HG03097 (cell line): ENCODE measurements at regions not wholly inside any gene's neighbourhood (a gene's known extent, or its start where the extent isn't known, plus 50 kb on each side); places are given as distances from the start of the nearest gene placed in this dataset.

ENCODE experiments used
- ATAC-seq: cut with Tn5 transposase; IDR thresholded peaks from one replicate; pipeline ENCODE4 v1.9.1; 2021; ENCODE audit not compliant: unreplicated experiment, low FRiP score

DNA sequence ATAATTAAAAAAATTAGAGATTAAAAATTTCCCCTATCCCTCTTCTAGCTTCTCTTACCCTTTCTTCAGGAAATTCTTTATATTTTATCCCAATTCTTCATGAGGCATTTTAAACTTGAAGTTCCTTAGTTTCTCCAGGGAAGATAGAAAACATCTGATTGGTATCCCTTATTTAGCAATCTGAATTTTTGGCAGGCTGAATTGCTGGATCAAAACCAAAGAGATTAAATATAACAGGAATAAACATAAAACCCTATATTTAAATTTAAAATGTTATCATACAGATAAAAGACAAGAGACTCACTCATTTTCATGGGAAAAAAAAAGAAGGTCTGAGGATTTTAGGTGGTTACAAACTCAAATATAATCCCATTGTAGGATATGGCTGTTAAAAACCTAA is 204.2 kb downstream of the CHRM3 start:
- ATAC-seq: no peak

DNA sequence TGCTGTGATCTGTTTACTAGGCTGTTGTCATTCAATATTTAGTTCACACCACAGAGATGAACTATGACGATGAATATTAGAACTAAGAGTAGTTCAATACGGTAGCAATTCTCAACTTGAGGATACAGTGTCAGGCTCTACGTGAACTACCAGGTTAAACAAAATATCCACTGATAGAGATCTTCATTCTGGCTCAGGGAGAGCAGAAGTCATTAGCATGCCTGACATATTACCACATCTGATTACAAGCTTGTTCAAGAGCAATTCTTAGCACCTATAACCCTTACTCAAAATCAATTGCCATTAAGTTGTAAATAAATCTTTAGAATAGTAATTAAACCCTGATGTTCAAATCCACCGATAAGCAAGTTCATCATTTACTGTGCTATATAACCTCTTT is 207.2 kb downstream of the CHRM3 start:
- ATAC-seq: no peak

DNA sequence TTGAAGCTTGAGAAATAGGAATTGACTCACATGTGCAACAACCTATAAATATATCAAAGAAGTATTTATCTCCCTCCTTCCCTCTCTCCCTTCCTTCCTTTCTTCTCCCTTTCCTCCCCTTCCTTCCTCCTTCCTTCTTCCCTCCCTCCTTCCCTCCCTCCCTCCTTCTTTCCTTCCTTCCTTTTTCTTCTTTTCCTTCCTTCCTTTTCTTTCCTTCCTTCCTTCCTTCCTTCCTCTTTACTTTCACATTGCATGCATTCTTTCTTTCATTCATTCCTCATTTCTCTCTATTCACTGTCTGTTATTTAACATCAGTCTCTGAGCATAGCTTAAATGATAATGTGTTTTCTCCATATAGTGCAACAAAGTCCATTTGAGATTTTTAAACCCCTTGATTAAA is 214.2 kb downstream of the CHRM3 start:
- ATAC-seq: no peak

DNA sequence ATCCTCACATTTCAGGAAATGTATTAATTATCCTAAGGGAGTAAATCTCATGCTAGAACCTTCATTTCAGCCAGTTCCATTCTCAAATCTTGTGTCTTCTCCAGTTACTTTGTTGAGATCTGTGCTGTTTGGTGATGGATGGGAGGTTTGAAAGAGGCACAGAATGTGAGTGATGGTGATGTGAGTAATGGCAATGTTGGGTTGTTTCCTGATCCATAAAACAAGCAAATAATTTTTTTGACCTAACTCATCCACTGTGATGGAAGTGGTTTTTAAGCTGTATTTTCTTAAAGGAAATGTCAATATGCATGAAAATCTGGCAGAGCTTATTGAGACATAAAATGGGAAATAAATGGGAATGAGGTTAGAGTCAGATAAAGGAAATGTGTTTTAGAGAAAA is 214.7 kb downstream of the CHRM3 start:
- ATAC-seq: no peak

DNA sequence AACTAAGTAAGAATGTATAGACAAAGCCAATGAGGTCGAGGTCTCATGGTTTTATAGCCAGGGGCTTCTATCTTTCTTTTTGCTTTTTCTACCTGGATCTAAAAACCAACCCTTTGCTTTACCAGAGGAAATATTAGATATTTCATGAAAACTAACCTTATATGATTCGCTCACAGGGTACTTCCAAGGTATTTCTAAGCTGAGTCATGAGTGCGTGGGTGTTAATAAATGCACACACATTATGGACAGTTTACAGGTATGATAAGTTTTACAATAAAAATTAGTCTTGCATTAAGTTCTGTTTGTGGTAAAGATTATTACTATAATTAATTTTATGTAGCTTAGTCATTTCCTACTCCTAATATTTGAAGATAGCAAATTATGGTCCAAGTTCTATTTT is 217.2 kb downstream of the CHRM3 start:
- ATAC-seq: no peak

DNA sequence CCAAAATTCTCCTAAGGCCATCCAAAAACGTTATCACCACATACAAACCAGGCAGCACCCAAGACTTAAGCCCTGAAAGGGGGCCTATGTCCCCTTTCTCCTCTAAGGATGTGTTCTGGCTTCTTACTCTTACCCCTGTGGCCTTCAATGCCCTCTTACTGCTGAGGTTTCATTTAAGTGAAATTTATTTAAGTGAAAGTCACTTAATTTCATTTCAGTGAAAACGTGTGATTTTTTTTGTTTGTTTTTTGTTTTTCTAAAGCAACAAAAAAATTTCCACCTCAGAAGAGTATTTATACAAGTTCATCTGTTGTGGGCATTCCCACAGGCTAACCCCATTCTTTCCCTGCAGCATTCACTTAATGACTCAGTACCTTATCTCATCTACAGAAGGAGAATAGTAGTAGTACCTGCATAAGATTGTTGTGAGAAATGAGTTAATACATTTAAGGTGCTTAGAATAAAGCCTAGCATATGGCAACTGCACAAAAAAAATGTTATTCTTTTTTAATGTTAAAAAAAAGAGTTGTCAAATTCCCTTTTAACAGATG is 220.6 kb downstream of the CHRM3 start:
- ATAC-seq: no peak

DNA sequence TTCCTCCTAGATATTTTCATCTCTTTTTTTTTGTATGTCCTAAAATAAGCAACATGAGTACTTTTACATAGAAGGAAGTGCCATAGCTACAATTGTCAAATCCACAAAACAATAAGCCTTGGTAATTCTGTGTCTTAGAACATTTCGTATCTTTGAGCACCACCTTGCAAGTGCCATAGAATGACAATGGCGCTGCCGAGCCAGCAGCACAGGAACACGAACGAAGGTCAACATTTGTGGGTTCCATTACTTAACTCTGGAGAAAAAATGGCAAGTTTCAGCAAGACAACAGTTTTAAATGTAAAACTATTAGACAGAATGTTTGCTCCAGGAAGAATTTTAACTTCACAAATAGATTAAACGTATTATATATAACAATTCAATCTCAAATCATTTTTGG is 222.1 kb downstream of the CHRM3 start:
- no peak for ATAC-seq

DNA sequence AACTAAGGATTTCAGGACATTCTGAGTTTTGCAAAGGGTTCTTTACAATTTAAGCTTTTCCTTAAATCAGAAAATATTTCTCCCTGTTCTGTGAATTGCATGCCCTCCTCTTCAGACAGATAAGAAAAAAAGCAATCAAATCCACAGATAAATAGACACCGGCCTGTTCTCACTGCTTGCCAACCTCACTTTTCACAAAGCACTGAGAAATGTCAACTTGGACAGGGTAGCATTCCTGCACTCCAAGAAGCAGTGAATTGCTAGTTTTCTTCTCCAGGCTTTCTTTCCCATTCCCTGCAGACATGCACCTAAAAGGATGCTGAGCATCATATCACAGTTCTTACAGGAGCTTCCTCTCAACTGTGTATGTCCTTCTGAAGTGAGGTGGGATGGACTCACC is 226.0 kb downstream of the CHRM3 start:
- ATAC-seq: no peak

DNA sequence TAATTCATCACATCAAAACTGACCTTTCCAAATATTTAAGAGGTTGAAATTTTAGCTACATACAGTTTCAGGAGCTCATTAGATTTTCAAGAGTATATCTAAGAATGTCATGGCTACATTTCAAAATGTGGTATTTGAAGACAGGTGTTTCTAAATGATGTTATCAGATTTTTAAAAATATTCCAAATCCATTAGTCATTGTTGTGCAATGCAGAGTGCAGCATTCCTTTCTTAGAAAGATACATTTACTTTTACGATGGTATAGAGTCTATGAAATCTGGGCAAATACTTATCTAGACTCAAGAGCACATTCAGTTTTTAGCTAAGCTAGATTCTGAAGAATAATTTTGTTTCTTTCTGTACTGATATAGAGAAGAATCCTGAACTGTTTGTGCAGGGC is 230.3 kb downstream of the CHRM3 start:
- ATAC-seq: no peak

DNA sequence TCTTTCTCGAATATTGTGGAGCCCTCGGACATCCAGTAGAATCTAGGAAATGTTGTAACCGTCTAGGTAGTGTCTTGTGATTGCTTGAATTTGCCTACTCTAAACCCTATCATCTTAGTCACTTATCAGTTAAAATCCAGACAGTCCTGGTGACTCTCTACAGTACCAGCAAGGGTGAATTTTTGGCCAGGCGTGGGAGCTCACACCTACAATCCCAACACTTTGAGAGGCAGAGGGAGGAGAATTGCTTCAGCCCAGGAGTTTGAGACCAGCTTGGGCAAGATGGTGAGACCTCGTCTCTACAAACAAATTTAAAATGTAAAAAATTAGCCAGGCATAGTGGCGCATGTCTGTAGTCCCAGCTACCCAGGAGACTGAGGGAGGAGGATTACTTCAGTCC is 230.9 kb downstream of the CHRM3 start:
- no peak for ATAC-seq

DNA sequence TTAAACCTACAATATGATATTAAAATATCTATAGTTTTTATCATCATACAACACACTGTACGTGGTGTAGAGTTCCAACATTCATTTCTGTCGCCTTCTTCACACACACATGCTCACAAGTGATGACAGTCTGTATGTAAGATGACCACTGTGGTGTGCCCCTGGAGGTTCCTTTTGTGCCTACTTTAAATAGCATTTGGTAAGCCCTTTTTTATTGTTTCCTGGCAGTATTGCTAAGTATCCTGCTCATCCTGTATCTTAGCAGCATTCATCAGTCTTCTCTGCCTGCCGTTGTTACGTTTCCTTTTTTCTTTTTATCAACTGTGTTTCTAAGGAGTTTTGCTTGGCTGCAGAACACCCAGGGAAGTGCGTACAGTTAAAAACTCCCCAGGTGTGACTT is 231.4 kb downstream of the CHRM3 start:
- ATAC-seq: no peak

DNA sequence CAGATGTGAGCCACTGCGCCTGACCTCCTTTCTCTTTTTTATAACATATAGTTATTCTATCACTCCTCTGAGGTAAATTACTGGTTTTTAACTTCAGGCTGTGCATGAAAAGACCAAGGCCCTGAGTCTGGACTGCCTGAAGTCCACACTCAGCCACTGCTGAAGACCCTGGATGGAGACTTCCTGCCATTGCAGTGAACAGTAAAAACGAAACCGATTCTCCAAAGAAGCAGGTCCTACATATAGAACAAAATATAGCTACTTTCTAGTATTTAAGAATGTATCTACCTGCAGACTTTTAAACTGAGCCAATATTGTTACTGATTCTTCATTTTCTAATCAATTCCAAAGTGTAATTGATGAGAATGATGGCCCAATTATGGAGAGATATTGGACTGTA is 232.8 kb downstream of the CHRM3 start:
- ATAC-seq: no peak

DNA sequence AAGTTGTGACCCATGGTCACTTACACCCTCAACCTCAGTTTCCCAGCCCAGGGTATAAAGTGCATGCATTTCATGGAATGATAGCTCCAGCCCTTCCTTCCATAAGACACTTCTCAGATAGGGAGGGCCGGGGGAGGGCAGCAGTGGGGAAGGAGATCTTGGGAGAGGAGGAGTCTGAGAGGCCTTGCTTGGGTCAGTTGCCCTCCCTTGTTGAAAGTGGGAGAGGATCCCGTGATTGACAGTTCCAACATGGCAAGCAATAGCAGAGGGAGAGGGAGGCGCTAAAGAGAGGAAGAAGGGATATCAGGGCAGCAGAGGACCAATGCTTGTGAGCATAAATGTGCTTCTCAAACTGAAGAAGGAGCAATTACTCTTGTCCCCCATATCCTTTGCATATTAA is 244.4 kb downstream of the CHRM3 start:
- ATAC-seq: no peak

DNA sequence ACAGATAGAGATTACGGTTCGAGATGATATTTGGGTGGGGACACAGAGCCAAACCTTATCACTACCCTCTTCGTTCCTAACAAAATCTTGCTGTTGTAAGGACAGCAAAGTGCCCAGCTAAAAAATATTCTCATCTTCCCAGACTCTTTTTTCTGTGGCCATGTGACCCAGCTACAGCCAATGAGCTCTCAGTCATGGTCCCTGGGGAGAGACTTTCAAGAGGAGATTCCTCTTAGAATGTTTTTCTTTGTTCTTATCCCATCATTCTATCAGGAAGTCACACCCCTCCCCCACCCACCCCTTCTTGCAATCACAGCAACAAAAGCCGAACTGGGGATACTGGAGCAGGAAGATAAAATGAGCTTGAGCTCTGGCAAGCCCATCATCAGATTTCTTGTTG is 247.1 kb downstream of the CHRM3 start:
- ATAC-seq: no peak

DNA sequence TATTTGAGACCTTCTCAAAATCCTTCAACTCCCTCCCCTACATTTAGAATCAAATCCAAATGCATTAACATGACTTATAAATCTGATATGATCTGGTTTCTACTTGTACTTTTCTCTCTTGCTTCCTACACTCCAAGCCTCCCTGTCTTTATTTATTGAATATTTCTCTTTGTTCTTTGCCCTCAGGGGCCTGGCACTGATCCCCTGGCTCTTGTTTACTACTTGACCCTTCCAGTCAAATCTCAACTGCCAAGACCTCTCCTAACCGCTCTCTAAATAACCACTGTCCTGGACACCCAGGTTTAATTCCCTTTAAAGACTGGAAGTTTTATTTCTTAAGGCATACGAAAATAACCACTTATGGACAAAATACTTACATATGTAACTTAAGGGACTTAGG is 248.9 kb downstream of the CHRM3 start:
- ATAC-seq: no peak

DNA sequence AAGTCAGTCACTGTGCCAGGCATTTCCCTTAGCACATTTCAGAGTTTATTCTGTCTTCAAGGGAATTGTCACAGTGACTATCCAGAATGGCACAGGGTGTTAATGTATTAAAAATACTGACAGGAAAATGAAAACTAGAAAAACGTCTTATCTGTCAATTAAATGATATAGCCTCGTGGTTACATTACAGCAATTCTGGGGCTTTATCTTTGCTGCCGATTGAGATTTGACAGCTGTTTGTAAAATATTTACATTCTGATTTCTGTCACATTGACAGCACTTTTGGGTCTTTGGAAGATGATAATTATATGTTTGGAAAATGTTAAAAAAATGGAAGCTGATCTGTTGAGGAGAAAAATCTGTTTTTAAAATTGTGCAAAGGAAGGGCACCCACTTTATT is 250.0 kb downstream of the CHRM3 start:
- ATAC-seq: no peak

DNA sequence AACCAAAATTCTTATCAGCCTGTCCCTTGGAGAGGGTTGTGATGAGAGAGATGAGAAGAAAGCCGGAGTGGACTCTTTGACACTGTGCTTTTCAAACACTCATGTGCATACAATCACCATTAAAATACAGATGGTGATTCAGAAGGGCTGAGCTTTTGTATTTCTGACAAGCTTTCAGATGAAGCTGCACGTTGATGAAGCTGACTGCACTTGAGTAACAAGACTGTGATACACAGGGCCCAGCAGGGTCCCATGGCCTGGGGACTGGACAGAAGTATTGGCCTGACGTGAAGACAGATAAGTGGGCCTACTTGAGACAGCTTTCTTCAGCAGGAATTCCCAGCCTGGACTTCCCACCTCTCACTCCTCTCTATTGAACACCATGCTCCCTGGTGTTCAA is 258.2 kb downstream of the CHRM3 start:
- no peak for ATAC-seq

DNA sequence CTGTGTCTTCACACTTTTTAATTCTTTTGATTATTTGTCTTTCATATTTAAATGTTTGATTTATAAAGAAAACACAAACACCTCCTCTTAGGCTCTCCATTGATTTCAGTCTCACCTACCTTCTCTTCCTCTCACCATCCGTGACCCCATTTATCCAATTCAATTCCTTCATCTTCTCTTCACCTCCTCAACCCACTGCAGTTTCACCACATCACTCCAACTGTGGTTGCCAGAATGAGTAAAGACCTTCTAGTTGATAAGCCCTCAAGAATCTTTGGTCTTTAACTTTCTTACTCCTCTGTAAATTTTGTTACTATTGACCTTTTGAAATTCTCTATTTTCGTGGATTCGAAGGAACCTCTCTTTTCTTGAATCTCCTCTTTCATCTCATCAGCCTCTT is 260.7 kb downstream of the CHRM3 start:
- no peak for ATAC-seq

DNA sequence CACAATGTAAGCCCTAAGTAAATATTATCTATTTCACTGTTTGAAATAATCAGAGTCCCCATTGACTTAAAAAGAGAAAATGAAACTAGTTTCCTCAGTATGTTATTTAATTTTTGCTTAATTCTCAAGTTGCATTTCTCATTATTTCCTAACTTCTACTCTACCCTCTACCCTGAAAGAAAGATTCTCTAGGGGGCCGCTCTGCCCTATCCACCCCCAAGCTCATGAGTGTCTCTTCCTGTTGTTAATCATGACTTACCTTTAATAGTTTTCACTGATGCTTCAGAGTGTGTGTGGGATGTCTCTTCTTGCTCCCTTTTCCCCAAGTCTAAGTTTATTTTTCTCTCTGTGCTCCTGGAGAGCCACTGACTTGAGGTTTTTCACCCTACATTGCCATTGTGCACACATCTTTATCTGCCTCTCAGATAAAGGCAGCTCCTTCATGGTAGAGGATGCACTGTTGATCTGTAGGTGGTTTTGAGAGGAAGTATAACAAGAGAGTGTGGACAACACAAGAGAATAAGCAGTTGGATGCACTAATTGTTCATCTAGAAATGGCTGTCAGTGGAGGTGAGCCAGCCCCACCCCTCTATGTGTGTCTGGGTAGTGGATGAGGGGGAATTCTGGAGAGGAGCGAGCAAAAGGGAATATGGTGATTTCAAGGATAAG is 261.7 kb downstream of the CHRM3 start:
- ATAC-seq: no peak

DNA sequence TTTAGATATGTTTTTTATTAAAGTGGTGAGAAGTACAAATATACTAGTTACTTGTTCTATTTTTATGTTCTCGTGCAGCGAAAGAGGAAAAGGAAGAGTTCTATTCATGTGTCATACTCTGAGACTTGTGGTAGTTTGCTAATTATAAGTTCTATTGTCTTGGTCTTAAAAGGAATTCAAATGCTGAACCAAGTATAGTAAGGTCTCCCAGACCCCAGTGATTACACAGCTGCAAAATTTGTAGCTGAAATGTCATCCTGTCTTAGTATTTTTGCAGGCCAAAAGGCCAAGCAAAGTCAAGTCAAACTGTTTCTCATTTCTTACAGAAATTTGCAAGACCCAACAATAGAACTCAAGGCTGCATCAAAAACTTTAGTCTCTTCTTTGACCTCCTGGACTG is 268.7 kb downstream of the CHRM3 start:
- ATAC-seq: no peak

DNA sequence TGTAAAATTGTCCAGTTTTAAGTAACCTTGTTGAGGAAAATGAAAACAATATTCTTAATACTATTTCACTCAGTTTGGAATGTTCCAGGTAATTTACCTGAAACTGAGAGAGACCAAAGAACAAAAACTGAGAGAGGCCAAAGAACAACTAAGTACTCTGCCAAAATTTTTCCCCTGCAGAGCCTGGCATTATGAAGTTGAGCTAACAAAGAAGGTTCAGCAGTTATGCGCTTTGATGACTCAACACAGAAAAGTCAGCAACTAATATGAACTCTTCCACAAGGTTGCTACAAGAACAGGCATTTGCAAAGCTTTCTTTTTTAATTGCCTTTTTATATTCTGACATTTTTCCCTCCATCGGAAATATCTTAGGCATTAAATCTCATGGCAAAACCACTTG is 270.9 kb downstream of the CHRM3 start:
- no peak for ATAC-seq

DNA sequence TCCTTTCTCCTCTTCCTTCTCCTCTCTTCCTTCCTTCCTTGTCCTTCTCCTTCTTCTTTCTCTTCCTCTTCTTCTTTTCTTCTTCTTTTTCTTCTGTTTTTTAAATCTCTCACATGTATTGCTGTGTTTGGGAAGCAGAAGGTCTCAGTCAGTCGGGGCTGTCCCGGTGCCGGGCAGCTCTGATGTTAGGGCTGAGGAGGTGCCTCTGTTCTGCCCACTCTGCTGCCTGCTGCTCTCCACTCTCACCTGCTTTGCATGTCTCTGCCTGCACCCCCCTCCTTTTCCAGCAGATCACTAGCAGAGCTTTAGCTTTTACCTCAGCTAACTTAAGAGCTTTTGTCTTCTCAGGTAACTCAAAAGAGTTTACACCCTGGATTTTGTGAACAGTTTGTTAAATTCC is 276.6 kb downstream of the CHRM3 start:
- ATAC-seq: no peak

DNA sequence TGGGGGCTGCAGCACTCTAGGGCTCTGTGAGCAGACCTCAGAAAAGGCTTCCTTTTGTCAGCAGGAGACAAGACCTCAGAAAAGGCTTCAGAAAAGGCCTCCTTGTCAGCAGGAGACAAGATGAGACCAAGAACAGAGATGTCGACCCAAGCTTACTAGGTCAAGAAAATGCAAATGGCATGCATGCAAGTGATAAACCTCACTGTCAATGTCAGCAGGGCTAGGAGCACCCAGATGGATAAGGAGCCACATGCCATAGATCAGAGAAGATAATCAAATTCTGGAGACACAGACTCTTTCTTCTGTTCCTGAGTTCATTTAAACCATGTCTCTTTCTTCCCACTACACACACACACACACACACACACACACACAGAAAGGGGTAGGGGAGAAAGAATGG is 285.9 kb downstream of the CHRM3 start:
- ATAC-seq: no peak
